Stimulated activated CD8-positive, alpha-beta memory T cell treated with anti-CD3 and anti-CD28 coated beads, Interleukin-15, amount 100 ng/mL, for 1 hour (primary cell): ENCODE measurements at regions not wholly inside any gene's neighbourhood (a gene's known extent, or its start where the extent isn't known, plus 50 kb on each side); places are given as distances from the start of the nearest gene placed in this dataset.

ENCODE experiments used
- DNase-seq: peaks from one replicate; pipeline ENCODE4 v3.0.0-alpha.2; 2020; ENCODE audit warnings: low read depth

GRCh38 chr14:100674897-100675619, 51.6 kb upstream of the DLK1 start:
- DNase-seq = no peak

- DNase-seq = no peak
Observed at GRCh38 chr14:100675699-100676684, 50.7 kb upstream of the DLK1 start.
